K562 (cell line): ENCODE measurements at regions not wholly inside any gene's neighbourhood (a gene's known extent, or its start where the extent isn't known, plus 50 kb on each side); places are given as distances from the start of the nearest gene placed in this dataset.

ENCODE experiments used
- ATAC-seq: fragments of 200-7000 bp; cut with Tn5 transposase; 3 replicates; pipeline ENCODE4 v1.9.1; 2020; ENCODE audit warnings: moderate library complexity
- BruUV-seq: library from RNA; stranded (reverse); fragments of 400-500 nt; replicated peaks from 2 replicates; lab custom pipeline; 2021; lab: Mats Ljungman, UMichigan
- CTCF ChIA-PET: fragments of 300-600 bp; formaldehyde crosslinking; extraction: SDS; loops from one replicate; lab custom pipeline; 2021; ENCODE audit warnings: low intra/inter-chr PET ratio; lab: Yijun Ruan, JAX
- POLR2A ChIA-PET: fragments of 300-600, 350-650 bp; sonication (Branson Sonifier 250); formaldehyde crosslinking; extraction: SDS; loops from one replicate; lab custom pipeline; 2021; ENCODE audit warnings: antibody characterized with exemption, inconsistent platforms; lab: Yijun Ruan, JAX
- DNase-seq, 4 experiments: peaks; one replicate each; pipeline versions ENCODE4 v3.0.0 to v3.0.0-alpha.2; 2011 to 2018; ENCODE audit warnings: low spot score in 3 of 4, mixed read lengths in 3 of 4; ENCODE audit errors: extremely low read depth in 1 of 4
- FAIRE-seq: peaks from 2 replicates; lab custom pipeline; 2011; peaks lifted over from hg19 to GRCh38; lab: Jason Lieb, UNC
- H2AFZ ChIP-seq: 2 replicates; pipeline ENCODE4 v1.6.0; 2011; ENCODE audit warnings: low read depth, low read length, control low read depth, inconsistent platforms
- H3K27ac ChIP-seq: fragments of 200-600 bp; 3 replicates; pipeline ENCODE4 v1.8.0; 2011; ENCODE audit warnings: low read depth, mild to moderate bottlenecking, control low read depth, inconsistent platforms, low read length, moderate library complexity, mixed read lengths; ENCODE audit errors: extremely low read depth
- H3K27me3 ChIP-seq, 2 experiments: fragments of 300-600 bp in 1 of 2; 2 replicates in 1 of 2; 3 replicates in 1 of 2; pipeline versions ENCODE4 v1.6.0 to v1.8.0; 2011; ENCODE audit warnings: inconsistent platforms in 2 of 2, low read length in 2 of 2, mild to moderate bottlenecking in 1 of 2, mixed read lengths in 1 of 2, moderate library complexity in 1 of 2; ENCODE audit not compliant: control insufficient read depth in 2 of 2, insufficient read depth in 2 of 2
- H3K36me3 ChIP-seq: fragments of 300-600 bp; 3 replicates; pipeline ENCODE4 v1.8.0; 2011; ENCODE audit warnings: mild to moderate bottlenecking, low read length, inconsistent platforms; ENCODE audit not compliant: control insufficient read depth, insufficient read depth
- H3K4me1 ChIP-seq, 2 experiments: fragments of 200-600 bp in 1 of 2; replicated peaks in 1 of 2; 2 replicates in 1 of 2; 3 replicates in 1 of 2; pipeline versions ENCODE4 v1.5.1 to v1.8.0; 2011; ENCODE audit warnings: inconsistent platforms in 2 of 2, low read length in 2 of 2, mild to moderate bottlenecking in 1 of 2, mixed read lengths in 1 of 2, moderate library complexity in 1 of 2; ENCODE audit not compliant: control insufficient read depth in 2 of 2, insufficient read depth in 2 of 2
- H3K4me2 ChIP-seq: 2 replicates; pipeline ENCODE4 v1.6.1; 2011; ENCODE audit warnings: low read length, control low read depth, inconsistent platforms, mixed read lengths; ENCODE audit not compliant: insufficient read depth
- H3K4me3 ChIP-seq: fragments of 200-600 bp; sonication (generic), shearing (Covaris generic); 2 replicates; pipeline ENCODE4 v1.5.1; 2016; ENCODE audit warnings: control low read depth, inconsistent platforms
- H3K79me2 ChIP-seq: fragments of 200-600 bp; 3 replicates; pipeline ENCODE4 v1.8.0; 2011; ENCODE audit warnings: low read length, inconsistent platforms; ENCODE audit not compliant: control insufficient read depth, insufficient read depth
- H3K9ac ChIP-seq, 2 experiments: 2 replicates each; pipeline versions ENCODE4 v1.6.0 to v1.6.1; 2011; ENCODE audit warnings: low read depth in 2 of 2, low read length in 2 of 2, control low read depth in 1 of 2, inconsistent platforms in 1 of 2, mild to moderate bottlenecking in 1 of 2, mixed read lengths in 1 of 2; ENCODE audit not compliant: insufficient read depth in 1 of 2
- H3K9me1 ChIP-seq: one replicate; pipeline ENCODE4 v1.6.0; 2011; ENCODE audit warnings: inconsistent platforms, mild to moderate bottlenecking, low read length, moderate library complexity; ENCODE audit not compliant: control insufficient read depth, insufficient read depth
- H3K9me3 ChIP-seq: replicated peaks from 2 replicates; pipeline ENCODE4 v1.5.1; 2011; ENCODE audit warnings: low read depth, low read length, inconsistent platforms; ENCODE audit not compliant: control insufficient read depth, insufficient read depth
- H4K20me1 ChIP-seq: replicated peaks from 2 replicates; pipeline ENCODE4 v1.6.1; 2011; ENCODE audit warnings: low read length, inconsistent platforms, mixed read lengths; ENCODE audit not compliant: control insufficient read depth, insufficient read depth
- MXI1 ChIP-seq: IDR thresholded peaks from 2 replicates; pipeline ENCODE4 v1.6.1; 2011; ENCODE audit warnings: low read depth, mild to moderate bottlenecking, improper control_type of control experiment, low read length
- in situ Hi-C: fragments of 300-500 bp; cut with MboI; formaldehyde crosslinking; loops from 4 replicates; pipeline ENCODE4 v1.15.0; 2018; ENCODE audit warnings: inconsistent platforms, mixed read lengths
- intact Hi-C: fragments of 100-400 bp; cut with micrococcal nuclease; formaldehyde crosslinking; loops from 2 replicates; pipeline ENCODE4 v1.14.2; 2022
- TF ChIP-seq, protein P1 (sequence below): sonication (generic); formaldehyde crosslinking; IDR thresholded peaks from 2 replicates; pipeline ENCODE4 v1.8.0; 2023; ENCODE audit warnings: missing genetic modification reagents, mild to moderate bottlenecking, borderline replicate concordance
- TF ChIP-seq, protein P2 (sequence below), 2 experiments: IDR thresholded peaks; 2 replicates each; pipeline ENCODE4 v1.6.1; 2011; ENCODE audit warnings: borderline replicate concordance in 1 of 2, control low read depth in 1 of 2, low read depth in 1 of 2, low read length in 1 of 2, mild to moderate bottlenecking in 1 of 2, mixed read lengths in 1 of 2, moderate library complexity in 1 of 2; ENCODE audit not compliant: insufficient read depth in 1 of 2, insufficient read length in 1 of 2, poor library complexity in 1 of 2, severe bottlenecking in 1 of 2; ENCODE audit errors: extremely low read depth in 1 of 2

GRCh38 chr1:199174336-199174735, 535.5 kb downstream of the PTPRC start:
- no peak for ATAC-seq
- FAIRE-seq = no peak
- in situ Hi-C loops = no loop called here
- Histone ChIP-seq H3K4me2 (no peak overlapping the region), H3K4me3 (no peak overlapping the region), H3K9ac (no peak overlapping the region), H3K36me3 (no peaks in the 10 kb centered on the region), H3K27ac (no peak overlapping the region)
- DNase-seq = no peak
- POLR2A ChIA-PET = no interaction called here
- no peak for TF ChIP-seq MXI1
- TF ChIP-seq, protein P1, sequence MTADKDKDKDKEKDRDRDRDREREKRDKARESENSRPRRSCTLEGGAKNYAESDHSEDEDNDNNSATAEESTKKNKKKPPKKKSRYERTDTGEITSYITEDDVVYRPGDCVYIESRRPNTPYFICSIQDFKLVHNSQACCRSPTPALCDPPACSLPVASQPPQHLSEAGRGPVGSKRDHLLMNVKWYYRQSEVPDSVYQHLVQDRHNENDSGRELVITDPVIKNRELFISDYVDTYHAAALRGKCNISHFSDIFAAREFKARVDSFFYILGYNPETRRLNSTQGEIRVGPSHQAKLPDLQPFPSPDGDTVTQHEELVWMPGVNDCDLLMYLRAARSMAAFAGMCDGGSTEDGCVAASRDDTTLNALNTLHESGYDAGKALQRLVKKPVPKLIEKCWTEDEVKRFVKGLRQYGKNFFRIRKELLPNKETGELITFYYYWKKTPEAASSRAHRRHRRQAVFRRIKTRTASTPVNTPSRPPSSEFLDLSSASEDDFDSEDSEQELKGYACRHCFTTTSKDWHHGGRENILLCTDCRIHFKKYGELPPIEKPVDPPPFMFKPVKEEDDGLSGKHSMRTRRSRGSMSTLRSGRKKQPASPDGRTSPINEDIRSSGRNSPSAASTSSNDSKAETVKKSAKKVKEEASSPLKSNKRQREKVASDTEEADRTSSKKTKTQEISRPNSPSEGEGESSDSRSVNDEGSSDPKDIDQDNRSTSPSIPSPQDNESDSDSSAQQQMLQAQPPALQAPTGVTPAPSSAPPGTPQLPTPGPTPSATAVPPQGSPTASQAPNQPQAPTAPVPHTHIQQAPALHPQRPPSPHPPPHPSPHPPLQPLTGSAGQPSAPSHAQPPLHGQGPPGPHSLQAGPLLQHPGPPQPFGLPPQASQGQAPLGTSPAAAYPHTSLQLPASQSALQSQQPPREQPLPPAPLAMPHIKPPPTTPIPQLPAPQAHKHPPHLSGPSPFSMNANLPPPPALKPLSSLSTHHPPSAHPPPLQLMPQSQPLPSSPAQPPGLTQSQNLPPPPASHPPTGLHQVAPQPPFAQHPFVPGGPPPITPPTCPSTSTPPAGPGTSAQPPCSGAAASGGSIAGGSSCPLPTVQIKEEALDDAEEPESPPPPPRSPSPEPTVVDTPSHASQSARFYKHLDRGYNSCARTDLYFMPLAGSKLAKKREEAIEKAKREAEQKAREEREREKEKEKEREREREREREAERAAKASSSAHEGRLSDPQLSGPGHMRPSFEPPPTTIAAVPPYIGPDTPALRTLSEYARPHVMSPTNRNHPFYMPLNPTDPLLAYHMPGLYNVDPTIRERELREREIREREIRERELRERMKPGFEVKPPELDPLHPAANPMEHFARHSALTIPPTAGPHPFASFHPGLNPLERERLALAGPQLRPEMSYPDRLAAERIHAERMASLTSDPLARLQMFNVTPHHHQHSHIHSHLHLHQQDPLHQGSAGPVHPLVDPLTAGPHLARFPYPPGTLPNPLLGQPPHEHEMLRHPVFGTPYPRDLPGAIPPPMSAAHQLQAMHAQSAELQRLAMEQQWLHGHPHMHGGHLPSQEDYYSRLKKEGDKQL (CRISPR knock-in tag) = no peak
- TF ChIP-seq, protein P2, sequence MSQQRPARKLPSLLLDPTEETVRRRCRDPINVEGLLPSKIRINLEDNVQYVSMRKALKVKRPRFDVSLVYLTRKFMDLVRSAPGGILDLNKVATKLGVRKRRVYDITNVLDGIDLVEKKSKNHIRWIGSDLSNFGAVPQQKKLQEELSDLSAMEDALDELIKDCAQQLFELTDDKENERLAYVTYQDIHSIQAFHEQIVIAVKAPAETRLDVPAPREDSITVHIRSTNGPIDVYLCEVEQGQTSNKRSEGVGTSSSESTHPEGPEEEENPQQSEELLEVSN (IDR thresholded peaks at IDR 0.05; ENCODE audit: borderline replicate concordance in 1 of 2, extremely low read depth in 1 of 2, insufficient read depth in 1 of 2, insufficient read length in 1 of 2, low read depth in 1 of 2, low read length in 1 of 2, poor library complexity in 1 of 2, severe bottlenecking in 1 of 2) = no peak
- TF ChIP-seq, all 486 proteins: peak for 0
- no peak overlapping the region for H2AFZ ChIP-seq
- 0 out of 2 replicates have a peak, but pooled peaks cover 1% of the 10 kb centered on the region for H3K9me3 ChIP-seq
- no peaks in the 10 kb centered on the region for H4K20me1 ChIP-seq
- no peaks in the 10 kb centered on the region for H3K9me1 ChIP-seq
- H3K79me2 ChIP-seq = no peaks in the 10 kb centered on the region
- BruUV-seq = no TSS peak
- H3K4me1 ChIP-seq = no peaks in the 10 kb centered on the region
- CTCF ChIA-PET = no interaction called here
- H3K27me3 ChIP-seq = no peaks in the 10 kb centered on the region
- intact Hi-C loops = no loop called here
